ENCODE measurements at regions not wholly inside any gene's neighbourhood (a gene's known extent, or its start where the extent isn't known, plus 50 kb on each side); places are given as distances from the start of the nearest gene placed in this dataset.

GRCh38 chr6:156347246-156347645 is 429.9 kb upstream of the ARID1B start:
- in situ Hi-C loops (cut with HindIII; ENCODE audit: low sequenced_read_pairs) = no loop called here
- H3K4me3 ChIP-seq (ENCODE audit: low read depth, low read length) = no peak overlapping the region
- no peak for DNase-seq (ENCODE audit: low read depth)

DNA sequence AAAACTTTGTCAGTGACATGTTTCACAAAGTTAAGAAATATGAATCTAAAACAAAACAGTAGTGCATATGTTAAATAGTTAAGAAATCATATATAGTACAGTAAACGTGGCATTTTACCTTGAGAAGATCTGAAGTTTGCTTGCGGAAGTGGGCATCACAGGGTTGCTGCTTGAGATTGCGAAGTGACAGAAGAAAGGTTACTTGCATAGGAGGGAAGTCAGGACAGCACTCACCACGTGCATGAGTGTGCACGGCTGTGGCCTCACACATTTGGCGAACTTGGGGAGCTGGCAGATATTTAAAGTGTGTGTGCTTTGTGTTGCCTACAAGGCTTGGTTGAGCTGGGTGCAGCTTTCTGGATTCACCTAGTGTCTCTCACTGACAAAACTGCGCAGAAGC is 431.5 kb upstream of the ARID1B start:
- no peak for DNase-seq (ENCODE audit: low read depth)
- TF ChIP-seq CTCF (IDR thresholded peaks at IDR 0.05; ENCODE audit: low read depth, low read length, missing control alignments) = no peak
- H3K4me3 ChIP-seq (ENCODE audit: low read depth, low read length) = no peak overlapping the region
- in situ Hi-C loops (cut with HindIII; ENCODE audit: low sequenced_read_pairs) = no loop called here

More at GRCh38 chr6:156347246-156347645, 429.9 kb upstream of the ARID1B start:
- no peak for TF ChIP-seq CTCF (IDR thresholded peaks at IDR 0.05; ENCODE audit: low read depth, low read length, missing control alignments)

DNA sequence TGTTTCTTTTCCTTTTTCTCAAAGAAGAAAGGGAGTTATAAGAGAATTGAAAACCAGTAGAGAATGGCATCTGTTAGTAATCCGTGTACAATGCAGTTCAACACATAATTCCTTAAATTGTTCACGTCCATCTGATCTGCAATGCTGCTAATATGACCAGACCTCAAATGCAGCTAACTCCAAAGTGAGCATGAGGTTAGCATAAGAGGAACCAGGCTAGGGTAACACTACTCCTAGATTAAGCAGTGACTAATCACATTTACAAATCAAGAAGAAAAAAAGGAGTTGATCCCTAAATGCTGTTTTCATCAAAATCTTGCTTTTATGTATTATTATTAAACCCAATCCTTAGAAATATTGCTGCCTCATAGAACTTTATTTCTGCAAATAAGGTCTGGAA is 432.7 kb upstream of the ARID1B start:
- TF ChIP-seq CTCF (IDR thresholded peaks at IDR 0.05; ENCODE audit: low read depth, low read length, missing control alignments) = no peak
- H3K4me3 ChIP-seq (ENCODE audit: low read depth, low read length) = no peak overlapping the region
- no peak for DNase-seq (ENCODE audit: low read depth)
- in situ Hi-C loops (cut with HindIII; ENCODE audit: low sequenced_read_pairs) = no loop called here

GRCh38 chr6:156337801-156338200 is 439.4 kb upstream of the ARID1B start:
- in situ Hi-C loops (cut with HindIII; ENCODE audit: low sequenced_read_pairs) = no loop called here

GRCh38 chr6:156336733-156337132 is 440.4 kb upstream of the ARID1B start:
- TF ChIP-seq CTCF (IDR thresholded peaks at IDR 0.05; ENCODE audit: low read depth, low read length, missing control alignments) = no peak
- no peak for DNase-seq (ENCODE audit: low read depth)
- H3K4me3 ChIP-seq (ENCODE audit: low read depth, low read length) = no peak overlapping the region
- in situ Hi-C loops (cut with HindIII; ENCODE audit: low sequenced_read_pairs) = no loop called here

More at GRCh38 chr6:156337801-156338200, 439.4 kb upstream of the ARID1B start:
- H3K4me3 ChIP-seq (ENCODE audit: low read depth, low read length) = no peak overlapping the region
- TF ChIP-seq CTCF (IDR thresholded peaks at IDR 0.05; ENCODE audit: low read depth, low read length, missing control alignments) = no peak
- no peak for DNase-seq (ENCODE audit: low read depth)

- no peak for TF ChIP-seq CTCF (IDR thresholded peaks at IDR 0.05; ENCODE audit: low read depth, low read length, missing control alignments)
- no peak overlapping the region for H3K4me3 ChIP-seq (ENCODE audit: low read depth, low read length)
- in situ Hi-C loops (cut with HindIII; ENCODE audit: low sequenced_read_pairs) = no loop called here
- DNase-seq (ENCODE audit: low read depth) = no peak
Observed at GRCh38 chr6:156336089-156336488, 441.1 kb upstream of the ARID1B start.

GRCh38 chr6:156334966-156335365 is 442.2 kb upstream of the ARID1B start:
- no peak for DNase-seq (ENCODE audit: low read depth)
- no peak for TF ChIP-seq CTCF (IDR thresholded peaks at IDR 0.05; ENCODE audit: low read depth, low read length, missing control alignments)
- in situ Hi-C loops (cut with HindIII; ENCODE audit: low sequenced_read_pairs) = no loop called here
- no peak overlapping the region for H3K4me3 ChIP-seq (ENCODE audit: low read depth, low read length)

All from astrocyte of the cerebellum (primary cell).